GM20000 (cell line): ENCODE measurements at regions not wholly inside any gene's neighbourhood (a gene's known extent, or its start where the extent isn't known, plus 50 kb on each side); places are given as distances from the start of the nearest gene placed in this dataset.
"Not testable (repeated sequence)": the region's sequence is repeated elsewhere in the genome, so short reads cannot be mapped to it uniquely, and the experiment has no call there.

Experiments used
- DNase-seq: peaks from one replicate; pipeline ENCODE4 v3.0.0; 2012; ENCODE audit warnings: low spot score
- TF ChIP-seq, protein P1 (sequence below): IDR thresholded peaks from 2 replicates; pipeline ENCODE4 v1.5.1; 2012; ENCODE audit warnings: mild to moderate bottlenecking, control low read depth; ENCODE audit errors: extremely low read depth, missing control alignments

DNA sequence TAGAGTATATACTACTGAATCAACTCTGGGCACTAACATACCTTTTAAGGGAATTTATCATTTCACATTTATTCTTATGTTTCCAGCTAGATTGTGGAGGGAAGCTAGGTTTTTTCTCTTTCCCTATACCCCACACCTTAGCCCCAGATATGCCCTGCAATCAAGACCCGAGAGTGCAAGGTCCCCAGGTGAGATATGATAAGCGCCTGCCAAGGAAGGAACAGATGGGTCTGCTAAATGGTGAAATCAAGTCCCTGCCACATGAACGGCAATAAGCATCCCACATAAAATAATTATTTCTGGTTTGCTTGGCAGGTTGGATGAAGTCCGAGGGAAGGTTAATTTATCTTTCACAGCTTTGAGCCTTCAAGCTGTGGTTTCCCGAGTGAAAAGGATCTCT, 195.5 kb downstream of the TOX3 start:
- TF ChIP-seq, protein P1, sequence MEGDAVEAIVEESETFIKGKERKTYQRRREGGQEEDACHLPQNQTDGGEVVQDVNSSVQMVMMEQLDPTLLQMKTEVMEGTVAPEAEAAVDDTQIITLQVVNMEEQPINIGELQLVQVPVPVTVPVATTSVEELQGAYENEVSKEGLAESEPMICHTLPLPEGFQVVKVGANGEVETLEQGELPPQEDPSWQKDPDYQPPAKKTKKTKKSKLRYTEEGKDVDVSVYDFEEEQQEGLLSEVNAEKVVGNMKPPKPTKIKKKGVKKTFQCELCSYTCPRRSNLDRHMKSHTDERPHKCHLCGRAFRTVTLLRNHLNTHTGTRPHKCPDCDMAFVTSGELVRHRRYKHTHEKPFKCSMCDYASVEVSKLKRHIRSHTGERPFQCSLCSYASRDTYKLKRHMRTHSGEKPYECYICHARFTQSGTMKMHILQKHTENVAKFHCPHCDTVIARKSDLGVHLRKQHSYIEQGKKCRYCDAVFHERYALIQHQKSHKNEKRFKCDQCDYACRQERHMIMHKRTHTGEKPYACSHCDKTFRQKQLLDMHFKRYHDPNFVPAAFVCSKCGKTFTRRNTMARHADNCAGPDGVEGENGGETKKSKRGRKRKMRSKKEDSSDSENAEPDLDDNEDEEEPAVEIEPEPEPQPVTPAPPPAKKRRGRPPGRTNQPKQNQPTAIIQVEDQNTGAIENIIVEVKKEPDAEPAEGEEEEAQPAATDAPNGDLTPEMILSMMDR = no peak
- DNase-seq = no peak

DNA sequence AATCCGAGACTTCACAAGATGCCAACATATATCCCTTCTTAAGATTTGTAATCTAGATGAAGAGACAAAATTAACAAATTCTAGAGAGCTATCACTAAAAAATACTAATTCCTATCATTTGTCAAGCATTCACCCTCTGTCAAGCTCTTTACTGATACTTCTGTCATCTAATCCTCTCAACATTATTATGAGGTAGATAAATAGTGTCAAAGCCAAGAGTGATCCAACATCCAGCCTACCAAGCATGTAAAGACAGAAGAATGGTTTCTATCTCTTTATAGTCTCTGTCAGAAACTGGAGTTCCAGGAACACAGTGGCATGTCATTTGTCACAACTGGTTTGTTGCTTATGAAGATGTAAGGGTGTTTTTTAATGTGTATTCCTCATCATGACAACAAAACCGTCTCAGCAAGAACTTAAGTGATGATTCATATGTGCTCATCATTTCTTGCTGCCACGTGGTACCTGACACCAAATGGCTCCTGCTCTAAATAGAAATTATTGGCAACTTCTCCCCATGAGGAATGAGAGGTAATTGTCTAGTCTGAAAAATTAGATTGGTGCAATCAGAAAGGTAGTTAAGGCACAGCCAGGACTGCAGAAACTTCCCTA, 196.8 kb downstream of the TOX3 start:
- no peak for DNase-seq
- TF ChIP-seq, protein P1 = no peak

DNA sequence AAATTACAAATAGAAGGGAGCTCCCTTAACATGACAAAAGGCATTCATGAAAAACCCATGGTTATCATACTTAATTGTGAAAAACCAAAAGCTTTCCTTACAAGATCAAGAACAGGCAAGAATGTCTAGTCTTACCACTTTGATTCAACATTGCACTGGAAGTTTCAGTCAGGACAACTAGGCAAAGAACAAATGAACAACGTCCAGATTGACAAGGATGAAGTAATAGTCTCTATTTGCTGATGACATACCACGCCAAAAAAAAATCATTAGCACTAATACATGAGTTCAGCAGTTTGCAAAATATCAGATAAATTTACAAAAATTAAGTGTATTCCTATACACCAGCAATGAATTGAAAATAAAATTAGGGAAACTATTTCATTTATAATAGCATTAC, 200.2 kb downstream of the TOX3 start:
- TF ChIP-seq, protein P1 = no peak
- DNase-seq = no peak

DNA sequence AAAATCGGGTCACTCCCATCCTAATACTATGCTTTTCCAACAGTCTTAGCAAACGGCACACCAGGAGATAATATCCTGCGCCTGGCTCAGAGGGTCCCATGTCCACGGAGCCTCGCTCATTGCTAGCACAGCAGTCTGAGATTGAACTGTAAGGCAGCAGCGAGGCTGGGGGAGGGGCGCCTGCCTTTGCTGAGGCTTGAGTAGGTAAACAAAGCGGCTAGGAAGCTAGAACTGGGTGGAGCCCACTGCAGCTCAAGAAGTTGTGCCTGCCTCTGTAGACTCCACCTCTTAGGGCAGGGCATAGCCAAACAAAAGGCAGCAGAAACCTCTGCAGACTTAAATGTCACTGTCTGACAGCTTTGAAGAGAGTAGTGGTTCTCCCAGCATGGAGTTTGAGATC, 213.3 kb downstream of the TOX3 start:
- not testable (repeated sequence) for DNase-seq

DNA sequence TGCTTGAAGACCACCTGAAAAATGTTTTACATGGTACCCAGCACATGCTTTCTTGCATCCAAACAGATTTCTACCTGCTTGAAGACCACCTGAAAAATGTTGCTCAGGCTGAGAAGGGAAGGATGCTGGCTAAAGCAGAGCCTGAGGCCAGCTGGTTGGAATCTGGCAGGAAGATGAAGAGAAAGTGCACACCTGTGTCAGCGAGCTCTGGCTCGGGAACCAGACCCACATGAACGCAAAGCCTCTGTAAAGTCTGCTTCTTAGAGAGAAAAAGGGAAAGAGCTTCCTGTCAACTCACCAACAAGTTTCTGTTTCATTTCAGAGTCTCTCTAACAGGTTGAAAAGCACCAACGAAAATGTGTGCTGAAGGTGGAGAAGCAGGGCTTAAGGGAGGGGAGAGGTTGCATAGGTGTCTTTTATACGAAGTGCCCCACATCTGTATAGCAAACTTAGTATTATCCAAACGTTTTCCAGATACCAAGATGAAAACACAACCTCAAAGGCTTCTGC, 226.0 kb downstream of the TOX3 start:
- TF ChIP-seq, protein P1 = no peak
- no peak for DNase-seq

DNA sequence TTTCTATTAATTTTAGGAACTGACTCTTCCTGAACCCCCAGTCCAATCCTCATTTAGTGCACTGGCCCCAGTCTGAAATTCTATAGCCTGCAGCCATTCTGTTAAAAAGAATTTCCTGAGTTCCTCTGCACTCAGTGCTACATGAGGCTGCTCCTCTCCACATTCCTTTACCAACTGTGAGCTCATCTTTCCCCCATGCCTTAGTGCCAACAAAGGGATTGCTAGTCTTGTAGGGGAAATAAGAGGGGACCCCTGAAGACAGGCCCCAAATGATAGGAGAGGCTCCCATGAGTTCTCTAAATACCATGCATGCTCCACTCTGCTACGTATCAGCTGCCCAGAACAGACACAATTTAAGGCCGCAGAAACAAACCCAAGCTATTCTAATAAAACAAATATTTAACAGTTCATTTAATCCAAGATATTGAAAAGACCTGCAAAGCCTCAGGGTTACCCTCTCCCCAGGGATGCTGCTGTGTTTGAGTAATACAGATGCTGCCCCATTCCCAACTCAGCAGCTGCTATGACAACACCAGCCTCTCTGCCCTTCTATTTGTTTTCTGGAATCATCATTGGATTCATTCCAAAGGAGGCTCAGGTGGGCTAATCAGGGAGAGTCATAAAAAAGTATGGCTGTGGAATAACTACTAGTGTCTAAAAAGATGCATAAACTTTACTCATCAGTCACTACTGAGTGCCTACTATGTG, 228.5 kb downstream of the TOX3 start:
- TF ChIP-seq, protein P1 = no peak
- DNase-seq = no peak

DNA sequence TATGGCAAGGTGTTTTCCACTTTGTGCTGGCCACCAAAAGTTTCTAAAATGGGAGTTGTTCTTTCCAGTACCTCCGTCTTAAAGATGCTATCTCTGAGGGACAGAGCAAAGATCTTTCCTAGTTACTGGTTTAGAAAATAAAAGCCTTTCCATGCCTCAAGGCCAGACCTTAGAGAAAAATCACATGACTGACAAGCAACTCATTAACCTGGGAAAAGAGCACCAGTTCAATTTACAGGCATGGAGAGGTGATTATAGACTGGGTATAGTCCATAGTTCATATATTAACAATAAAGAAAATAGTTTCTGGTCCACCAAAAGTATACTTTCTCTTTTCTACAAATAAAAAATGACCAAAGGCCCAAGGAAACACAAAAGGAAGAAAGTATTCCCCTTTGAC, 230.7 kb downstream of the TOX3 start:
- TF ChIP-seq, protein P1 = no peak
- no peak for DNase-seq

DNA sequence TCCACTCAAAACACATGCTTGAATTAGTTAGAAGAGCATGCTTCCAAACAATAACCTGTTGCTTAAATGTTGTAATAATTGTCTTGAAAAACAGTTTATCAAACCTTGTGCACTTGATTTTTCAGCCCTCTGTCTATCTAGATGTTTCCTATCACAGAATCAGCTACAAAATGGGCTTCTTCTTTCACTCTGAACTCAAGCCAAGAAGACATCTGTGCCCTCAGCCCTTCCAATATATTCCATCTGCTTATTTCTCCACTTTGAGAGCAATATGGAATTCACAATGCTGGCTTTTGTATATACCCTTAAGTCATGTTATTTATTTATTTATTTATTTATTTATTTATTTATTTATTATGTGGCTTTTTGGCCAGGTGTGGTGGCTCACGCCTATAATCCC, 234.2 kb downstream of the TOX3 start:
- no peak for DNase-seq
- TF ChIP-seq, protein P1 = no peak
